ENCODE measurements at regions not wholly inside any gene's neighbourhood (a gene's known extent, or its start where the extent isn't known, plus 50 kb on each side); places are given as distances from the start of the nearest gene placed in this dataset.

DNA sequence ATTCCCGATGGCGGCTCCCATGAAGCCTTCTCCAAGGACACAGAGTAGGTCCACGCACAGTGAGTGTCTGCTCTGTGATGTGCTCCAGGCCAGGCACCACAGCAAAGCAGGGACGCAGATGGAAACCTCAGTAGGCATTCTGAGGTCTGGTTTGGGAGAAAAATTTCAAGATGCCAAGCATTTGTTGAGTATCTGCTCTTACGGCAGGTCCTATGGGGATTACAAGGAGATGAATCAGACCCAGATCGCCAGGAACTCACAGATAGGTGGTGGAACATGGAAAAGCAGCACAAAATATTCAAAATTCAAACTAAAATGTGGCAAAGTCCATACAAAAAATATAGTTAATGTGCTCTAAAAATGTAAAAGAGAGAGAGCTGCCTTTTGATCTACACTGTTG, 684.9 kb upstream of the TMEM132C start:
- TF ChIP-seq POLR2A (IDR thresholded peaks at IDR 0.05), result no peak
- no peak for TF ChIP-seq EP300 (IDR thresholded peaks at IDR 0.05)

Data from stomach (tissue), 4 donors.